ENCODE measurements at regions not wholly inside any gene's neighbourhood (a gene's known extent, or its start where the extent isn't known, plus 50 kb on each side); places are given as distances from the start of the nearest gene placed in this dataset.

GRCh38 chrX:69323786-69324720, 158.8 kb upstream of the PJA1 start:
- Histone ChIP-seq H3K27me3 (no peaks in the 10 kb centered on the region), H3K27ac (no peak overlapping the region), H3K9me3 (no peaks in the 10 kb centered on the region), H3K4me1 (peaks cover 7% of the 10 kb centered on the region), H3K4me3 (no peak overlapping the region), H3K36me3 (replicated peaks in 1 of 2; ENCODE audit: insufficient read depth in 1 of 2, low read depth in 2 of 2) (no peaks in the 10 kb centered on the region)
- ATAC-seq (no peak), DNase-seq (no peak)
- intact Hi-C loops (cut with DNase I), result no loop called here
- TF ChIP-seq CTCF (IDR thresholded peaks at IDR 0.05) (no peak), POLR2A (IDR thresholded peaks at IDR 0.05) (no peak)
- 80% methylated on average over 4 of the region's 9 CpGs; no CpG with 5 or more reads in 1 of the 2 donors for WGBS, 2 donors

GRCh38 chrX:69321789-69322188, 156.5 kb upstream of the PJA1 start:
- Histone ChIP-seq H3K4me3 (no peak overlapping the region), H3K27me3 (no peaks in the 10 kb centered on the region), H3K27ac (no peak overlapping the region), H3K36me3 (replicated peaks in 1 of 2; ENCODE audit: insufficient read depth in 1 of 2, low read depth in 2 of 2) (no peaks in the 10 kb centered on the region), H3K9me3 (no peaks in the 10 kb centered on the region), H3K4me1 (peaks cover 7% of the 10 kb centered on the region)
- ATAC-seq (no peak), DNase-seq (no peak)
- intact Hi-C loops (cut with DNase I), result no loop called here
- 83 to 92% methylated on average over 1 to 3 of the region's 3 CpGs for WGBS, 2 donors
- TF ChIP-seq POLR2A (IDR thresholded peaks at IDR 0.05), result no peak
- TF ChIP-seq CTCF (IDR thresholded peaks at IDR 0.05), result no peak

GRCh38 chrX:69321006-69321655, 155.9 kb upstream of the PJA1 start:
- ATAC-seq (no peak), DNase-seq (no peak)
- no peaks in the 10 kb centered on the region for H3K36me3 ChIP-seq (replicated peaks in 1 of 2; ENCODE audit: insufficient read depth in 1 of 2, low read depth in 2 of 2)
- no peaks in the 10 kb centered on the region for H3K27me3 ChIP-seq
- no peak overlapping the region for H3K4me3 ChIP-seq
- intact Hi-C loops (cut with DNase I), result no loop called here
- no peaks in the 10 kb centered on the region for H3K9me3 ChIP-seq
- no peak for TF ChIP-seq CTCF (IDR thresholded peaks at IDR 0.05)
- TF ChIP-seq POLR2A (IDR thresholded peaks at IDR 0.05), result no peak
- WGBS, 2 donors, result 93 to 95% methylated on average over 3 to 5 of the region's 5 CpGs
- H3K4me1 ChIP-seq, result peaks cover 7% of the 10 kb centered on the region
- no peak overlapping the region for H3K27ac ChIP-seq

GRCh38 chrX:69320116-69320515, 154.9 kb upstream of the PJA1 start:
- TF ChIP-seq POLR2A (IDR thresholded peaks at IDR 0.05), result no peak
- TF ChIP-seq CTCF (IDR thresholded peaks at IDR 0.05), result no peak
- WGBS, 2 donors, result 80% methylated on average over 1 of the region's 1 CpG; no CpG with 5 or more reads in 1 of the 2 donors
- Histone ChIP-seq H3K27ac (no peak overlapping the region), H3K27me3 (no peaks in the 10 kb centered on the region), H3K4me3 (no peak overlapping the region), H3K4me1 (peaks cover 6% of the 10 kb centered on the region), H3K36me3 (replicated peaks in 1 of 2; ENCODE audit: insufficient read depth in 1 of 2, low read depth in 2 of 2) (no peaks in the 10 kb centered on the region), H3K9me3 (no peaks in the 10 kb centered on the region)
- DNase-seq (no peak), ATAC-seq (no peak)
- intact Hi-C loops (cut with DNase I), result no loop called here

Measured in body of pancreas (tissue), 4 donors.